AML-193 (cell line): ENCODE measurements at regions not wholly inside any gene's neighbourhood (a gene's known extent, or its start where the extent isn't known, plus 50 kb on each side); places are given as distances from the start of the nearest gene placed in this dataset.
"Not testable (repeated sequence)": the region's sequence is repeated elsewhere in the genome, so short reads cannot be mapped to it uniquely, and the experiment has no call there.

Experiments
- DNase-seq, 2 experiments: peaks; one replicate each; lab custom pipeline; 2025; lab: John Stamatoyannopoulos, UW

DNA sequence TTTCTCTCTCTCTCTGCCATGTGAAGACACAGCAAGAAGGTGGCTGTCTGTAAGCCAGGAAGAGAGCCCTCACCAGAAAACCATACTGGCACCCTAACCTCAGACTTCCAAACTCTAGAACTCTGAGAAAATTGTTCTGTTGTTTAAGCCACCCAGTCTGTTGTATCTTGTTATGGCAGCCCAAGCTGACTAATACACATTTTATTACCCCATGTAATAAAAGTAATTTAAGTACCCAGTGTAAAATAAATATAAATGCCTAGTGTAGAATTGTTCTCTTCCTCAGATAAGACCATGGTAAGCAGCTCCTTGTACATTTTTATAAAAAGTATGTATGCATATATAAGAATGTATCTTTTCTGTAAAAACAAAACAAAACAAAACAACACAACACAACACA lies 119.7 kb downstream of the DTL start:
- no peak for DNase-seq

DNA sequence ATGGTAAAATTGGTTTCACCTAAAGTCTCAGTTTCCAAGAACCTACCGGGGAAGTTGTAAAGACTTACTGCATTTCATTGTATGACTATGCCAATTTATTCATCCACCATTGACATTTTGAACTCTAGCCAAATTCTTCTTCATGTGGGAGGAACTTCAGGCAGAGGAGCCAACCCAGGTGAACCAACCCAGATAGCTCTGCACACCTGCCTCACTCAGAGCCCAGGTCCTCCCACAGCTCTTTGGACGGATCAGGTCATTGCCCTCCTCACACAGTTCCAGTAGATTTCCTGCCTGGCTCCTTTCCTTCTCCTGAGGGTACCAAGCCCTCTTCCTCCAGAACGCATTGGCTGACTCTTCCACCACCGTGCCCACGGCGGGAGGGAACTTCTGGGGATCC lies 121.7 kb downstream of the DTL start:
- DNase-seq: no peak

DNA sequence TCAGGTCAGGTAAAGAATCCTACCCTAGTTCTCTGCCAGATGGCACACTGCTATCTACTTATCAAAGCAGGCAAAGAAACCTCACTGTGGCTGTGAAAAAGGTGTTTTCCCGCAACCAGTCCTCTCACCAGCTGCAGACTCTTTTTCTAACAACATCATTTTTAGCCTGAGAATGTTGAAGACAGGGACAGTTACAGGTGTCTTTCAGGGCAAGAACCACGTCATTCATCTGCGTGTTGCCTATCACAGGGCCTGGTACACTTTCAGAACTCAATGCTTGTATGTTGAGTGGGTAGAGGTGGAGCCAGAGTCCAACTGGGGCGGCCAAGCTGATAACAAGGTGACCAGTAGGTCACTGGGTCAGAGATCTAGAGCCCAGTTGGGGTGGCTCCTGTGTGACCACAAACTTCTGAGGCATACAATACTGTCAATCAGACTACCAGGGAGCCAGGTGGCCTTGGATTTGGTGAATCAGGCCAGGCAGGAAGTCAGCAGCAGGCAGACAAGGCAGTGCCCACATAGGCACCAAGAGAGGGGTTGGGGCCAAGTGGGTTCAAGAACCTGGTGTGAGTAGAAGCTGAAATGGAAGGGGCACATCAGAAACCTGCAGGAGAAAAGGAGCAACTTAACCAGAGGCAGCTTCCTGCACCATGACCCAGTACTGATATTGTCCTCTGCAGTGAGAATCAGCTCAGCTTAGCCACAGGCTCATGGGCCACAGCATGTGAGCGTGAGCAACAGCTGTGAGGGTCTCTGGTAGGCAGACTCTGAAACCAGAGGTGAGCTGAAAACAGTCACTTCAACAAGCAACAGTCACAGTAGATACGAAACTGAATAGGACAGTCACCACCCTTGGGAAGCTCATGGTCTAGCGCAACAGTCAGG lies 123.6 kb downstream of the DTL start:
- DNase-seq: no peak

DNA sequence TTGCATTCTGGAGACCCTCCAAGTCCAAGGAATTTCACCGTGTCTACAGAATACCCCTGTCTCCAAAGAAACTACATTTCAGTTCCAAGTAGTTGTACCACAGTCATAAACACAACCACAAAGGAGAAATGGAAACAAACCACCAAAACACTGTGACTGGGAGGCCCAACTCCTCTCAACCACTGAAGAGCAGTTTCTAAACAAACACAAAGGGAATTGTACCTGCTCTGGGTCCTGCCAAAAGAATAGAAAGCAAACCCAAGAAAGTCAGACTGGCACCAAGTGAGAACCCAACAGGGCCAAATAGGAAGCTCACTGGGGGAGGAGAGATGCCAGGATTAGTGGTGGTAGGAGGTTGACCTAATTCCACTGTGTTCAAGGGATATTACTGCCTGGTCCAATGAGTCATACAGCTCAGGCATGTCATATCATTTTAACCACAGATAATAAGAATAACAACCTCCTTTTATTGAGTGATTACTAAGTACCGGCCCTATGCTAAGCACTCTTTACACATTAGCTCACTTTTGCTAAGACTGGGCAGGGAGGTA lies 123.9 kb upstream of the PPP2R5A start:
- DNase-seq: no peak

DNA sequence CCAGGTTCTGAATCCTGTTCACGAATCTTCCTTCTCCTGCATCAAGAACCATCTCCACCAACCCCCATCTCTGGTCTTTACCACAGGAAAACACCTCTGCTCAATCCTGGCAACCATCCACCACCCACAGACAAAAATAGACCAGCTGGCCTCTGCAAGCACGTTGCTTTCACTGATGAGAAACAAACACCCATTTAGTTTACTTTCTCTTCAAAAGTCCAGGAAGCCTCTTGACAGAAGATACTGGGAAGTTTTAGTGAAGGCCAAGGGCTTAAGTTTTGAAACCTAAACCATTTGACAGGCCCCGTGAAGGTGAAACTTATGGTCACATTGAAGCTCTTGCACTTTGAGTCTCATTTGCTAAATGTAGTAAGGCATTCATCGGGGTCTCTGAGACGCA lies 122.6 kb upstream of the PPP2R5A start:
- no peak for DNase-seq

DNA sequence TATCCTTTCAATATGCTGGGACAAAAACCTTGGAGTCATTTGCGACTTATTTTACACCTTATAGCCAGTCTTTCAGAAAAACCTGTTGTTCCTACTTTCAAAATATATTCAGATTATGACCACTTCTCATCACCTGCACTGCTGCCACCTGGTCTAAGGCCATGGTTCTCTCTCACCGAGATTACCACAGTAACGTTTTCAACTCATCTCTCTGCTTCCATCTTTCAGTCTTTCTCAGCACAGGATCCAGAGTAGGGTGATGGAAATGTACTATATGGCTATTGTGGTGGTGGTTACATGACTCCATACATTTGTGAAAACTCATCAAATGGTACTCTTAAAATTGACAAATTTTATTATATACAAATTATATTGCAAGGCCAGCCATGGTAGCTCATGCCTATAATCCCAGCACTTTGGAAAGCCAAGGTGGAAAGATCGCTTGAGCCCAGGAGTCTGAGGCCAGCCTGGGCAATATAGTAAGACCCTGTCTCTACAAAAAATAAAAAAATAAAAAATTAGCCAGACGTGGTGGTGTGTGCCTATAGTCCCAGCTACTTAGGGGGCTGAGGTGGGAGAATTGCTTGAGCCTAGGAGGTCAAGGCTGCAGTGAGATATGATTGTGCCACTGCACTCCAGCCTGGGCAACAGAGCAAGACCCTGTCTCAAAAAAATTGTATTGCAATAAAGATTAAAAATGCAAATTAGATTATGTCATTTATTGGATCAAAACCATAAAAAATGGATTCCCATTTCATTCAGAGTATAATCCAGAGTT lies 120.9 kb upstream of the PPP2R5A start:
- DNase-seq: no peak

DNA sequence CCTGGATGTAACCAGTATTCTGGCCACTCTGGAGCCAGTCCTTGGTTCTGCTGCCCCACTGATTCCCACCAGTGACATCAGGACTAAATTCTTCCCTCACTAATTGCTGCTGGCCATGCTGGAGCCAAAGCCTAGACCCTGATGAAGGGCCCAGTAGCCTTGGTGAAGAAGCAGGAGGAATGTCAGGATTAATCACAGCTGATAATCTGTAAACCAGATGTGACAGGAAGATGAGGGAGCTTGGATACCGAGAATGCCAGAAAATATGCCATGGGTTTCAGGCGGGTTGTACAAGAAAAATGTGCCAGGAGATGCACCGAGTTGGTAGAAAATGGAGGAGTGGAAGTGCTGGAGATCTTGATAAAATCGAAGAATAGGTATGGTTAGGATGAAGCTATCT lies 119.0 kb upstream of the PPP2R5A start:
- no peak for DNase-seq

DNA sequence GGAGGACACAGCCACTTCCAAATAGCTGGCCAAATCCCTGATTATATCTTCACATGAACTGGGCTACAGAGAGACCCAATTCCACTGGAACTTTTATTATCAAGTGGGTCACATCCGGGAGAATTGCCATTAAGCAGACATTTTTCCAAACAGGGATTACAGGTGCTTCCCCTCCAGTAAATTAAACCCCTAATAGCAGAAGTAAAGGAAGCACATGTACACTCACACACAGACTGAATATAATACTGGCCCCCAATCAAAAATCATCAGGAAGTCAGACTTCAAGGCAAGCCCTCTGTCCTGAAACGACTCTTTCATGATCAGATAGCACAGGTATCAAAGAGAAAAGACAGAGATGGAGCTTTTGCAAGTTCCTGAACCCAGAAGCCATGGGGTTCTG lies 118.6 kb upstream of the PPP2R5A start:
- no peak for DNase-seq

DNA sequence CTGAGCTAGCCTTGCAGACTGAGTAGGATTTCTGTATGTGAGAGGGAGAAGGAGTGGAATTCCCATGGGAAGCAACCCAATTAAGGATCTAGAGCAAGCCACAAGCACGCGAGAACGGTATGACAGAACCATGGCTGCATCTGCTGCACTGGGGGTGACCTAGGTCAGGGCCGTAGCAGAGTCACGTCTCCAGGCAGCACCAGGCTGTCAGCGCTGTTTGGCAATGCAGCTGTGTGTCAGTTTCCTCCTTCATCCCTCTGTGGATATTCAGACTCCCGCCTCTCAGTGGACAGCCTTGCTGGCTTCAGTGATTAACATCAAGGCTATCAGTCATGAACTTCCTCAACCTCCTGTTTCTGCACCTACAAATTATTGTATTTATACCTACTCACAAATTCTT lies 118.1 kb upstream of the PPP2R5A start:
- DNase-seq: no peak

DNA sequence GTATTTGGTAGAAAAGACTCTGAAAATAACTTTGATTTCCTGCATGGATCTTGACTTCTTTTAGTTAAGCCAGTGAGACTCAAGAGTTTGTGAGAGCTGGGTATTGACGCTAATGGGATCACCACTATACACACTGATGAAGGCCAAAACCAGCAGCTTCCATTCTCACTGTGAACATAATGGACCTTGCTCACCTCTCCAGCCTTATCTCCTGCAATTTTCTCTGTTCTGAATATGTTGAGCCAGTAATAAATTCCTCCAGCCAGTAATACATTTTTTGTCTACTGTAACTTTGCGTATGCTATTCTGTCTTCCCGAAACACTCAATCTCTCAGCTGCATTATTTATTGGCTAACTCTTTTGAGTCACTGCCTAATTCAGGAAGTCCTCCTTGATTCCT lies 111.6 kb upstream of the PPP2R5A start:
- no peak for DNase-seq

DNA sequence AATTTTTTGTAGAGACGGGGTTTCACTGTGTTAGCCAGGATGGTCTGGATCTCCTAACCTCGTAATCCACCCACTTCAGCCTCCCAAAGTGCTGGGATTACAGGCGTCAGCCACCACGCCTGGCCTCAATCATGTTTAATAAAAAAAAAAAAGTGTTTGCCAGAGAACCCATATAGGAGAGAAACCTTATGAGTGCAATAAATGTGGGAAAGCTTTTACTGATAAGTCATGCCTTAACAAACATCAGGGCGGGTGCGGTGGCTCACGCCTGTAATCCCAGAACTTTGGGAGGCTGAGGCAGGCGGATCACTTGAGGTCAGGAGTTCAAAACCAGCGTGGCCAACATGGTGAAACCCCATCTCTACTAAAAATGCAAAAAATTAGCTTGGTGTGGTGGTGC lies 110.9 kb upstream of the PPP2R5A start:
- DNase-seq: not testable (repeated sequence)

DNA sequence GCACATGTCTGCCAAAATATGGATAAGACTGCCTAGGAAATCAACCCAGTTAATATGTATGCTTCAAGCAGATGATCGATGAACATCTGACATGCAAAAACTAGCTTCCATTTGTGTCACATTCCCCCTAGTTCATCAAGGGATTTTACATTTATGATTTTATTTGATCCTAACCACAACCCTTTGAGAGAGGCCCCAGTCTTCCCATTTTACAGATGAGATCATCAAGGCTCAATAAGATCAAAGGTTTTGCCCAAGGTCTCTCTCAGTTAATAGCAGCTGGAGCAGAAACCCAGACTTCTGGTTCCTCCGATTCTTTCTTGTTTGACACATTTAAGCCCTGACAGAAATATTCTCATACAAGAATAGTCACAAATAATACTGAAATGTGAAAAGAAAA lies 107.7 kb upstream of the PPP2R5A start:
- no peak for DNase-seq

DNA sequence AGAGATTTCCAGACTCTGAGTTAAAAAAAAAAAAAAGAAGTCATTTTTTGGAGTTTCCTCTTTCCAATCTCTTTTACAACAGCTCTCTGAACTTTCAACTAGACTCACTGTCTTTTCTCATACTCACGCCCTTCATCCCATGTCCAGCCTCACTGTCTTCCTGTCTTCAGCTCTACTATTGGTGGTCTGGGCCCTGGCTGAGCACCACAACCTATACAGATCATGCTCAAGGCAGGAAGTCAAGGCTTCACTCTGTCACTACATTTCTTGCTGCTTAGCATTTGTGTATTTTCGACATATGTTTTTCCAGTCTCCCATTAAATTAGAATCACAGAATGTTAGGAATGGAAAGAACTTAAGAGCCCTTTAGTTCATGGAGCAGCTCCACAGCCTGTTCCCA lies 106.4 kb upstream of the PPP2R5A start:
- DNase-seq: no peak

DNA sequence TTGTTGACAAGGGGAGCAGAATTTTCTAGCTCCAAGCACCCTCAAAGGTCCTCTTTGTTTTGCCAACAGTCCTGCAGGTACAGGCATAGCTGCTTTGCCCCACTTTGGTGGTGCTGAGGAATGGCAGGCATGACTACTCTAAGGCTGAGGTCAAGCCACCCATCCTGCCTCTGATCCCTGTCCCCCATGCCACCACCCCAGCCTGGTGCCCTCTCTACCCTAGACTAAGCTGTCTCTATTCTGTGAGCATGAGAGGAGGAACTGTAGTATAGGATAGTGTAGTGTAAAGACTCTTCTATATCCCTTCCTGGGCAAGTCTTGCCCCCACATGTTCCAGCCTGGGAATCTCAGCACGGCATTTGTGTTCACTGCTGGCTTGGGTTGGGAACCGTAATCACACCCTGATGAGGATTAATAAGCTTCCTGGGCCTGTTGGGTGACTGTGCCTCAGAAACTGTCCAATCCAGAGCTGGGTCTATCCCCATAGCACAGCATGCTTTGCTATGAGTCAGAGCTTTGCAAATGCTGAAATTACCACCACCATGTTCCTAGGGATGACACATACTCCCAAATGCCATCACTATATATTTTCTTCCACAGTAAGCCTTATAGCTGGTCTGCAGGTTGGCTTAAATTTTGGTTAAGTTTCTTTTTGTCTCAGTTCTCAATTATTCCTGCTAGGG lies 105.7 kb upstream of the PPP2R5A start:
- no peak for DNase-seq

DNA sequence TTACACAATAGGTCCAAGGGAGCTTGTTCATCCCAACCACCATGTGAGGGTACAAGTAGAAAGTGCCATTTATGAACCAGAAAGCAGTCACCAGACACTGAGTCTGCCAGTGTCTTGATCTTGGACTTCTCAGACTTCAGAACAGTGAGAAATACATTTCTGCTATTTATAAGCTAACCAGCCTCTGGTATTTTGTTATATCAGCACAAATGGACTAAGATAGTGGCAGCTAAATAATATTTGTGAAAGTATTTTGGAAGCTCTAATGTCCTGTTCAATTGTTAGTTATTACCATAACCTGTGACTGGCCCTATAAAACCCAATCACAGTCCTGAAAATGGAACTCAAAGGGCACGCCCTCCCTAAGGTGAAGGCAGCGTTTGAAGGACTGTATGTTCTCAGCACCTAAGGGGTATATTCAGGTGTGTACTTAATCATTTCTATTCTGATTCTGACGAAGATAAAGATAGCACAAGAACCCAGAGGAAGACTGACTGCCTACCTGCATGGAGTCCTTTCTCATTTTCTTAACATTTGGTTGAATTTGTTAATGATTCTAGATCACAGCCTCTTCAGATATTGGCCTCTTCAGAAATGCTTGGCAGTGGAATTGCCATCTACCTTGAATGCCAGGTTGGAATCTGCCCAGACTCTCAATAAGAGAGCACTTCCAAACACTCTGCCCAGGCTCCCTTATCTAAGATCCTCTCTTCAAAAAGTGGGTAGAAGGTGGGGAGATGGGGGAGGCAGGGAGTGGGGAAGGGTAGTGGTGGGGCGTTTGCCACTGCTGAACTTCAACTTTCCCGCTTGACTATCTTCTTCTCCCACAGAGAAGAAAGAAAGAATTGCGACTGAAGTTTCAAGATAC lies 104.0 kb upstream of the PPP2R5A start:
- DNase-seq: no peak

DNA sequence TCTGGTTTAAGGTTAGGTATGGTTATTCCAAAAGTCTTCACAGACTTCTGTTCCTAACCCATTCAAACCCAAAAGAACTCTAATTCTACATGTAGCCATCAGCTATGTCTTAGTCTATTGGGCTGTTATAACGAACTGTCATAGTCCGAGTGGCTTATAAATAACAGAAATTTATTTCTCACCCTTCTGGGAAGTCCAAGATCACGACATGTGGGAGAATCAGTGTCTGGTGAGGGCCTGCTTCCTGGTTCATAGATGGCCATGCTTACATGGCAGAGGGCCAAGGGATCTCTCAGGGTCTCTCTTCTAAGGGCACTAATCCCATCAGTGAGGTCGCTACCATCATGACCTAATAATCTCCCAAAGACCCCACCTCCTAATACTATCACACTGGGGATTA lies 103.0 kb upstream of the PPP2R5A start:
- no peak for DNase-seq

DNA sequence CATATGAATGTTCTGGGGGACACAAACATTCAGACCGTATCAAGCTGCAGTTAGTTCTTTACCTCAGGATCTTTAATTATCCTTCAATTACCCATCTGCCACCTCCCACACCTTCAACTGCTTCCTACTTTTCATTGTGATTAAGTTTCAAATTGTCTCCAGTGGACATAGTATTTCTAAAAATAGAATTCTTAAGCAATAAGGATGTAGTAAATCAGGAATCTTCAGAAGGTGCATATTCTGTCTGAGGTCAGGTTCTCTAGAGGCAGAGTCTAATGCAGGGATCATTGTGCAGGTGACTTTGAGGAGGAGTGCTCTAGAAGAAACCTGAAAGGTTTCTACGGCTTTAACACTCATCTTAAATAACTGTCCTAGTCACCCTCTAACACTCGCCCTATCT lies 102.6 kb upstream of the PPP2R5A start:
- DNase-seq: no peak

DNA sequence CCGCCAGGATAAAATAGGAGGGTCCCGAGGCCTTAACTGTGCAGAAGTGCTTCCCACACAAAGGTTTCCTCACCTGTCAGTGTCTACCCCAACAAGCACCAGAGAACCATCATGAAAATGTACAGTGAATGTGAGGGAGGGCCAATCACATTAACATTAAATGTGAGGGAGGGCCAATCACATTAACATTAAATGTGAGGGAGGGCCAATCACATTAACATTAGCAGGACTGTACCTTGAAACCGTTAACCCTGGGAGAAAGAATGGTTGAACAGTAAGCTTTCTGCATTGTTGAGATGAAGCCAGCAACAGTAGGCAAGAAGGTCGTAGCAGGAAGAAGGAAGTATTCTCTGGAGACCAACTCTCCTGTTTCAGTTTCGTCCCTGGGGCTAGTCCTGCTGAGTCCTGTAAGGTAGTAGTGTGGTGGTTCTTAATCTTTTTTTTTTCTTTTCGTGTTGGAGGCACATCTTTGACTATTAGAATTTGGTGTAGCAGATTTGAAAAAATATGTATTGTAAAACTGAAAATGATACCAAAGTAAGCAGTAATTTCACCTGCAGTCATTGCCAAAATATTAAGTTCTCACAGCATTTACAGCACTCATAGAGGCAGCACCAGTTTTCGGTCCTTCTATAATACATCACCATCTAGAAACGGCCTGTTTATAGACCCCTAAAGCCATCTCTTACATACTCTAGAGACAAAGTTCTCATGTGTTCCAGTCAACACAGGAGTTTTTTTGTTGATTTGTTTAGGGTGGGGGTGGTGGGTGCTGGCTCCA lies 98.6 kb upstream of the PPP2R5A start:
- DNase-seq: no peak

DNA sequence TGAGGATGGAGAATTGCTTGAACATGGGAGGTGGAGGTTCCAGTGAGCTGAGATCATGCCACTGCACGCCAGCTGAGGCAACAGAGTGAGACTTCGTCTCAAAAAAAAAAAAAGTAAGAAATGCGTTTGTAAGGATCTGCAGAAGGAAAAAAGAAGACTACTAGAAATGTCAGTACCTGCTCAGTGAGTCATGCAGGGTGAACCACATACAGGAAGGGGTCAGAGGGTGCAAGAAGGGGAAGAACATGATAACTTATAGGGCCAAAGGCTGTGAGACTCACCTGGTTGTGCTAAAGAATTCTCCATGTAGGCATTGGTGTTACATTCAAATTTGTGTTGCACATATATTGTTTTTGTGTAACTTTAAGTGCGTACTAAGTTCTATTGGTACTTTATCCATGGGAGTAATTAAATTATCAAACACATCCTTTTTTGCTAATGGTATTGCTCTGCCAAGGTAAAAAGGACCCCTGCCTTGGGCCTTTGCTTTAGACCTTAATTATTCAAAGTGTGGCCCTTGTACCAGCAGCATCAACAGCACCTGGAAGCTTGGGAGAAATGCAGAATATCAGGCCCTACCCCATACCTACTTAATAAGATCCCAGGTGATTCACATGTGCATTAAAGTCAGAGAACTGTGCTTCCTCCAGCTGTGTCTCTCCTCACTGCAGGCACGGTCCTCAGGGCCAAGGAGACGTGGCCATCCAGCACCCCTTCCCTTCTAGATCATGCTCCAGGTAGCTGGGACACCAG lies 96.4 kb upstream of the PPP2R5A start:
- no peak for DNase-seq

DNA sequence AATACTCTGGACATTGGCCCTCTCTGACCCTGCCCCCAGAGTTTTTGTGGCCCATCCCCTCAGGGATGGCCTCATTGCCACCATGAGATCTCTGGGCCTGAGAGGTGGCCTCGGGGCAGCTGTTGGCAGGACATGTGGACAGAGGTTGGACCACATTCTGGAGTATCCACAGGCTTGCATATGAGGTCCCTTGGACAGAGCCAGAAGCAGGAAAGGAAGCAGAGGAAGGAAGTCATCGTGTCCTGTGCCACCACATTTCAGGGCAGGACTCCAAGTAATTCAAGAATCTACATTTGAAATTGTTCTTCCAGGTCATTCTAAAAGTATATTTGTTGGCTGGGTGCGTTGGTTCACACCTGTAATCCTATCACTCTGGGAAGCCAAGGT lies 95.9 kb upstream of the PPP2R5A start:
- DNase-seq: no peak
